Hepatocyte (in vitro differentiated cells): ENCODE measurements at regions not wholly inside any gene's neighbourhood (a gene's known extent, or its start where the extent isn't known, plus 50 kb on each side); places are given as distances from the start of the nearest gene placed in this dataset.

Source experiments
- CTCF ChIP-seq: fragments of 200-600 bp; sonication (generic); IDR thresholded peaks from 2 replicates; pipeline ENCODE4 v1.5.1; 2016; ENCODE audit warnings: antibody characterized with exemption, mild to moderate bottlenecking; ENCODE audit not compliant: poor library complexity
- EZH2 ChIP-seq: fragments of 200-600 bp; sonication (generic); IDR thresholded peaks from 2 replicates; pipeline ENCODE4 v1.6.1; 2016; ENCODE audit warnings: antibody characterized with exemption, mild to moderate bottlenecking, borderline replicate concordance

- TF ChIP-seq CTCF = no peak
- no peak for TF ChIP-seq EZH2
Observed at GRCh38 chr3:23002151-23002550, 201.0 kb upstream of the UBE2E2 start.
